ENCODE measurements at regions not wholly inside any gene's neighbourhood (a gene's known extent, or its start where the extent isn't known, plus 50 kb on each side); places are given as distances from the start of the nearest gene placed in this dataset.

DNA sequence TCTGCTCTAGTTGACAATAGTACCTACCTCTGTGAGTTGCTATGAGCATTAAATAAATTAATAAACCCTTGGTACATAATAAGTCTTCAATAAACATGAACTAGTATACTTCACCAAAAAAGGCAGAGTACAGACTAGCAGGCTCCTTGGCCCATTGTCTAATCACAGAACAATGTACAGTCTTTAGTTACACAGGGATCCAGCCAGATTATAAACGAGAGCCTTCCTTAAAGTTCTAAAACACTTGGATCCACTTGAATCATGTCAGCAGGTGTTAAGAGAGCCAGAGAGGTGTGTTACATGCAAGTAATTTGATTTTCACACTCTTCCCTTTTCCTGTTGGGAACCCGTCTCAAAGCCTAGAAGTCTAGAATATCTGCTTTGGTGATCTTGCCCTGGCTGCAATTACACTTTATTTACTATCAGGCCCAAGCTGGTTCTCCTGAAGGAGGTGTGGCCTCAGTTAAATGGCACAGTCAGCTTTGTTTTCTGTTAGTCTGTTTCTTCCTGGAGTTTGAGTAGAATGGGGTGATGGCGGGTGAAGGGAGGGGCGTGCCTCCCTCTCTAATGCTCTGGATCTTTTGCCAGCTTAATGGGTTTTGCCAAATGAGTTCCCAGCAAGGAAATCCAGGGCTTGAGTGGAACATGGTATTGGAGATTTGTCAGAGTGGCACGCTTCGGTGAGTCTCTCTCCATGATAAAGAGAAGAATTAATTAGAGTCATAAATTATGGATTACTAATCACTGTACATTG lies 570.9 kb upstream of the CAMK1G start:
- no peak for DNase-seq (ENCODE audit: low read depth in 2 of 2)

DNA sequence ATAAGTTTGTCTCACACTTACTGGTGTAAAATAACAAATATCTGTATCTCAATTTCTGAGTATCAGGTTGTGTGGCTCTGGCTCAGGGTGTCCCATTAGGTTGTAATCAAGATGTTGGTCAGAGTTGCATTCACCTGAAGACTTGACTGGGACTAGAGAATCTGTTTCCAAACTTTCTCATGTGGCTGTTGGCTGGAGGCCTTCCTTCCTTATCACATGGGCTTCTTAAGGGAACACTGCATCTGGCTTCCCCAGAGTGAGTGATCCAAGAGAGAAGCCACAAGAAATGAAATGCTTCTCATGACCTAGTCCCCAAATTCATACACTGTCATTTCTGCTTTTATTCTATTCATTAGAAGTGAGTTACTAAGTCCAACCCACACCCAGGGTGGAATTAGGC lies 568.4 kb upstream of the CAMK1G start:
- DNase-seq (ENCODE audit: low read depth in 2 of 2), result no peak

DNA sequence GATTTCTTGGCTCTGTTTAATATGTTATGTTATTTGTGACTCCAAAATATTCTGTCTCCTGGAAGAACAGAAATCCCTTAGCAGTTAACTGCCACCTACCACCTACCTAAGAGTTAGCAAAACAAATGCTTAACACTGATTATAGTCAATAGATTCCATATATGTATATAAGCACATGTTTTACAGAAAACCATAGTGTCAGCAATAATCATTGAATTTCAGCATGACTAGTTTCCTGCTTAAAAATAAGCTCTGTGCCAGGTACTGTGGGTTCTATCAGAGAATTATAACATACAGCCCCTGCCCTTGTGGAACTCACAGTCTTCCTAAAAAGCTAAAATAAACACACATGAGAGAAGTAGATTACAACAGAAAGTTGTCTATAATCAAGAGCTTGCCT lies 561.9 kb upstream of the CAMK1G start:
- no peak for DNase-seq (ENCODE audit: low read depth in 2 of 2)

DNA sequence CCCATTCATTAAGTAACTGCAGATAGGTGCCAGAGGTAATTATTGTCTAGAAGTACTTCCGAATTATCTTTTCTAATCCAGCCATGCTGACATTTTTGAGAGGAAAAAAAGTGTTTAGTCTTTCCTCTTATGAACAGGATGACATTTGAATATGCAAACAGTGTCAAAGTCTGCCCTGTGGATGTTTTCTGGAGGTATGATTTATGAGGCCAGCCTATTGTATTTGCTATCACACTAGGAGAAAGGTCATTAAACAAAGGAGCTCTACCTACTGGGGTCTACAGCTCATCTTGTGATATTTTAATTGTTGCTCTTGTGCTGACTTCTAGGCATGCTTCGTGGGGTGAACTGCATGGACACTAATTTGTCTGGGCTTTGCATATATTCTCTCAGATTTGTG lies 559.7 kb upstream of the CAMK1G start:
- no peak for DNase-seq (ENCODE audit: low read depth in 2 of 2)

DNA sequence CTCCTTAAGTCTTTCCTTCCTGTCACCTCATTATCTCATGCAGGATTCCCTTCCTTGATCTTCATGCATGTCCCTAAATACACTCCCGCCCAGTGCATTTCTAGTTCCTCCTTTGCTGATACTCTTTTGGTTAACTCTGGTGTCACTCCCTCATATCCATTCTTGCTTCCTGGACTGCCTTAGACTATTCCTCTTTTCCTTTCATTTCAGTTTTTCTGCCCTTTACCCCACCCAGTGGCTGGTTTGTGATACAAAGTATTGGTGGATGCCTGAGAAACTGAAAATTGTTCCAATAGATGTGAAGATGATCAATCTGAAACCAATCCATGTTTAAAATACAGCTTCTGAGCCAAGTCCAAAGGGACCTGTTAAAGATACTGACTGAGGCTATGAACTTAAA lies 553.8 kb upstream of the CAMK1G start:
- DNase-seq (ENCODE audit: low read depth in 2 of 2), result no peak

DNA sequence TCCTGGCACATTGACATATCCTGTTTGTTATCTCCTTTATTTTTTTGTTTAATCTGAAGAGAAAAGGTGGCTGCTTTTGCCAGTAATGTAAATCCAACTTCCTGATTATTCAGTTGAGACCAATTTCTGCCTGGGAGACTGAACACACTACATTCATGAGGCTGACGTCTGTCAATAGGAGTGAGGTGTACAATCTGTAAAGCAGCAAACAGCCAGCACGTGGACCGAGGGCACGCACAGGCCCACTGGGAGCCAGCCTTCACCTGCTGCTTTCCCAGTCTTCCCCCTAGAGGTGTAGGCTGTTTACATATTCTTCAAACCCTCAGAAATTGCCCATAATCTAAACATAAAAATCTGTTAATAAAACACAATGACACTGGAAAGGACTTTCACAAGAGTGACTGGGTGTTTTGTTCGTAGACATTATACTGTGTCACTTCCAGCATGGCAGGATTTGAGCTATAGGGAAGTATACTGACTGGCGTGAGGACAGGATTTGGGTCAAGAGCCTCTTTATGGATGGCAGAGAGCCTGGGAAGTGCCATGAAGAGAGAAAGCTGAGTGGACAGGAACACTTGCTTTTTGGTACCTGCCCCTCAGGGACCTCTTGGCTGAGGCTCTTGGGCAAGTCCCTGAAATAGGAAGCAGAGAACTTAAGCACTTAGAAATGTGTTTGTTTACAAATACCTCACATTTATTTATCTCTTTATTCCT lies 552.9 kb upstream of the CAMK1G start:
- no peak for DNase-seq (ENCODE audit: low read depth in 2 of 2)

DNA sequence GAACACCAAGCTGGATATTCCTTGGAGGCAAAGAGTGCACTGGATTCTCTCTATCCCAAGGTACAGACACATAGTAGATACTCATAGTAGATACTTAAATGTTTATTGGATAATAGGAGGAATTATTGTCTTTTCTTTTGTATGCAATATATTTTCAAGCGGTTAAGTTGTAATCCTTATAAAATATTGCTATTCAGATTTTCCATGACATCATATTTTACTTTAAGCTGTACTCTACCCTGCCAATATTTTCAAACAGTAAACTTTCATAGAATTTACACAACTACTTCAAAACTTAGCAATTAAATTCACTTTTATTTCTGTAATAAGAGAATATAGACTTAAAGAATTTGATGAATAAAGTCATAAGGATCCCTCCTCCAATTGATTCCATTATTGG lies 546.5 kb upstream of the CAMK1G start:
- no peak for DNase-seq (ENCODE audit: low read depth in 2 of 2)

DNA sequence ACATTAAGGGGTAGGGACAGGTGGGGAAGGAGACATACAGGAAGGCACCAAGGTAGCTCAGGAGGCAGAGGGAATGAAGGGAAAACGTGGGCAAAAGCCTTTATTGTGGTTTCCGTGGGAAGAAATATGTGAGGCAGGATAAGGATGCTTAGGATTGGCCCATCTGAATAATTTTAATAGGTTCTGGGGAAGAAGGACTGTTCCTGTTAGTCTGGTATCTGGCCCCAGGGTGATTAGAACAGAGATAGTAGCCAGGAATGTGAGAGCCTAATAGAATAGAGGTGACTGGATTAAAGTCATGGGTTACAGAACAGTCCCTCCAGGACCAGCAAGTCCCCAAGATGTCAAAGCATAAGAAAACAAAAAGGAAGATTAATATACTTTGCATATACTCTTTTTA lies 545.2 kb upstream of the CAMK1G start:
- no peak for DNase-seq (ENCODE audit: low read depth in 2 of 2)

DNA sequence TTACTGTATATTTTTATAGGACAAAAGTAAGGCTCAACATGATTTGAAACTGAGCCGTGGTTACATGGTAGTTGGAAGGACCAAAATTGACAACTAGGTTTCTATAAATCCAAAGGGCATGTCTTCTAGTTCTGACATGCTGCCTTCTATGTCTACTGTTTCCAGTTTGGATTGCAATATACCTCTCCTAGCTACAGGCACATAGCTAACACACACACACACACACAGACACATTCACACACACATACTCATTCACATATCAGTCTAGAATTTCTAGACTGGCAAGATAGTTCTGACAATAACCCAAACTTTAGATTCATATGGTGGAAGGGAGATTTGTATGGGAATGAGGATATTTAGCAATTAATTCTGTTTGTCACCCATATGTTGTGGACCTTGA lies 544.8 kb upstream of the CAMK1G start:
- DNase-seq (ENCODE audit: low read depth in 2 of 2), result no peak

DNA sequence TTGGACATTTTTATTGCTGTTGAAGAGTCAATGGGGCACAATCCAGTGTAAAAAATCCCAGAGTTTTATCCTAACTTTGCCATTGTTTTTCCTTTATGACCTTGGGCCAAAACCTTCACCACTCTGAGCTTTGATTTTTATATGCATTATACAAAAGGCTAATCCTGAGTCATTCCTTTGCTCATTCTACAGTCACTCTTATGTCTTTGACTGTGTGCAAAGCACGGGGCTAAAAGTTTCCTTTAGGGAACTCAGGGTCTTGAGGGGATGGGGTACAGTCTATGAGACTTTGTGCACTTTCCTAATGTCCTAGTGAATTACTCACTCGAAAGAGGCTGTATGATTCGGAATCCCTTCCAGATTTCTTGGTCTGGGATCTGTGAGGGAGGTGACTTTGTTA lies 543.2 kb upstream of the CAMK1G start:
- no peak for DNase-seq (ENCODE audit: low read depth in 2 of 2)

DNA sequence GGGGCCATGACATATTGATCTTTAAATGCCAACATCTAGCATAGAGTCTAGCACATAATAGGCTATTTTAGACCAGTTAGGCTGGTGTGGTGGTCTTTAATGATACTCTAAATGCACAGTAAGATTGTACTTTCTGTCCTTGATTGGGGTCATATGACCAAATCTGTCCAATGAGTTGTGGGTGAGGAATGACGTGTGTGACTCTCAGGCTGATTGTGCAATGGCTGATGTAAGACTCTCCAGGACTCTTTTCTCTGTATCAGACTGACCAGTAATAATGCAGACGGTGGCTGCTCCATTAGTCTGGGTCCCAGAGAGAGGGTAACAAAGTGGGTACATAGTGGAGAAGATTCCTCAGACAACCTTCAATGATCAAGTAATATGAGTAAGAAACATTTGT lies 541.6 kb upstream of the CAMK1G start:
- no peak for DNase-seq (ENCODE audit: low read depth in 2 of 2)

DNA sequence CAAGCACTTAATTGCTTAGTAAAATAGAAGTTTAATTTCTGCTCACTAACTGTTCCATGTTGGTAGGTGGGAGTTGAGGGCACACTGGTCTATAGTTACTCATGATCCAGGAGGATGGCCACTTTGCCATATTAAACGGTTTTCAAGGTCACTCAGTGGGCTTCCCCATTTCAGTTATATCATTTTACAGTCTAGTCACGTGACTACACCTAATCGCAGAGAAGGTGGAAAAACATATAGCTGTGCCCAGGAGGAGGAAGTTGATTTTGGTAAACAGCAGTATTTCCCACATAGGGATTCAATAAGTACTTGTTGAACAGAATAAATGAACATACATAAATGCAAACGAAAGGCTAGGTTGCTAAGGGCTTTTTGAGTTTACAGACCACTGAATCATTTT lies 541.1 kb upstream of the CAMK1G start:
- no peak for DNase-seq (ENCODE audit: low read depth in 2 of 2)

DNA sequence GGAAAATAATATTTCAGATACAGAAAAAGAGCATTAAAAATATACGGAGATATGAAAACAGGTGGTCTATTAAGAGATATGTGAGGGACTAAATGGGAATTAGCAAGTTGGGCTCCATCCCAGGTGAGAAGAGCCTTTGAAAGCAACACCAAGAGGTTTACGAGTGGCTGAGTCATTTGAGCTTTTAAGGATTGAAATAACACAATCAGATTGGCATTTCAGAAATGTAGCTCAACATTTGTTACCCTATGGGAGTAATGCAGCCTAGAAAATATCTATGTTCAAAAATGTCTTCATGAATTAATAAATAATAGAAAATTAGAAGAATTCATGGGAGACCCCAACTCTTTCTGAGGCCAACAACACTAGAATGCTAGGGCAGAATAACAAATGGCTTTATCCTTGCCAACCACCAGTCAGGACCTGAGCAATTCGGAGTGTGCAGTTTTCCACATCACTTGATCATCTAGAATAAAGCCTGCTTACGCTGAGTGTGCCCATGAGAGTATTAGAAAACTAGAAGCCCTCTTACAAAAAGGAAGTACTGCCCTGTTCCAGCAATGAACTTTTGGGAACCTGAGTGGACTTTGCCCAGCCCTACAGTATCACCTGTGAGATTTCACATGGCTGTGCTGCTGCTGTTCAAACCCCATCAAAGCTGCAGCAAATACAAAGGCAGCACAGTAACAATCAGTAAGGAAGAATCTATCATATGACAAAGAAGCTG lies 538.0 kb upstream of the CAMK1G start:
- no peak for DNase-seq (ENCODE audit: low read depth in 2 of 2)

DNA sequence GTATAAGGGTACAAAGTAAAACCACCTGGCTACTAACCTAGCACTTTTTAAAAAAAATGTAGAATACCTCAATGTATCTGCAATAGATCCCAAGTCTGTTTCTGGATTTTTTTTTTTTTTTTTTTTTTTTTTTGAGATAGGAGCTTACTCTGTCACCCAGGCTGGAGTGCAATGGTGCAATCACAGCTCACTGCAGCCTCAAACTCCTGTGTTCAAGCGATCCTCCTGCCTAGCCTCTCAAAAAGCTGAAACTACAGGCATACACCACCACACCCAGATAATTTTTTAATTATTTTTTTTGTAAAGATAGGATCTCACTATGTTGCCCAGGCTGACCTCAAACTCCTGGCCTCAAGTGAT lies 537.5 kb upstream of the CAMK1G start:
- DNase-seq (ENCODE audit: low read depth in 2 of 2), result no peak

DNA sequence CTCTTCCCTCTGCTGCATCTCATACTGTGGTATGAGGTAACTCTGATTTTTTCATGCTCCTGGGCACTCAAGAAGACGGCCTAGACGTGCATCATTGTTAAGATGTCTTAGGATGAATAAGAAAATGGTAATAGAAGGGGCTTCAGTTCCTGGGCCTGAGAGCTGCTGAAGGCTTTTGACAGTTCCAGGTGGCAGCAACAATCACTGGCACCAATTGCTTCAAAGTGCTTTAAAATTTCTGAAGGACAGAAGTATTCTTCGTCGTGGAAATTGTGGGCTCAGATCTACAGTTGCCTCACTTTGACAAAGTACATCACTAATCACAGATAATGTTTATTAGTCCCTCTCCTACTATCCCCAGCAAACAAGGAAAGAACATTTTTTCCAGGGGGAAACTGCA lies 536.6 kb upstream of the CAMK1G start:
- DNase-seq (ENCODE audit: low read depth in 2 of 2), result no peak

DNA sequence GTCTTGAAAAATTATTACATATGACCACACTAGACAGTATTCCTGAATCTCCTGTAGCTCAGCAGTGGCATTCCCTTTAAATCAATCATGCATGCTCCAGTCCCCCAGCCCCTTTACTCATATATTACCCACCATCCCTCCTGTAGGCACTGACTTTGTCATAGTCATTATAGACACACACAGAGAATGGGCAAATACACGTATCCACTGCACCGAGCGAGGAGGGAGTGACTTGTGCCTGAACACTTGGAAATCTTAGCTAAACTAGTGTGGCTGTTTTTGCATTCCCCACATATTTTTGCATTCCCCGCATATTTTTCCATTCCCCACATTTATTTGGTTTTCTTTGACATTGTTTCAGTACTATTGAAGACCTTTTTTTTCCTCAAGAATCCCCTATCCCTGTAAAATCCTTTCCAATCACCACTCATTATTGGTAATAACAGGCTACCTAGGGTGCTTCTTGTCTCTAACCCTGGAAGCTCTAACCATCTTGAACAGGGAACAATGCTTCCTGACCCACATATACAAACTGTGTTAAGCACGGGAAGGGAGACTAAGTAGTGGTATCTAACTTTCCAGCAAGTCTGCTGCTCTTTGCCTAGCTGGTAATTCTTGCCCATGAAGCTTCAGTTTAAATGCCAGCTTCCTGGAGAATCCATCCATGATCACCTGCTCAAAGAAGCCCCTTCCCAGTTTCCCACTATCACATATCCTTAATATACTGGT lies 534.4 kb upstream of the CAMK1G start:
- no peak for DNase-seq (ENCODE audit: low read depth in 2 of 2)

DNA sequence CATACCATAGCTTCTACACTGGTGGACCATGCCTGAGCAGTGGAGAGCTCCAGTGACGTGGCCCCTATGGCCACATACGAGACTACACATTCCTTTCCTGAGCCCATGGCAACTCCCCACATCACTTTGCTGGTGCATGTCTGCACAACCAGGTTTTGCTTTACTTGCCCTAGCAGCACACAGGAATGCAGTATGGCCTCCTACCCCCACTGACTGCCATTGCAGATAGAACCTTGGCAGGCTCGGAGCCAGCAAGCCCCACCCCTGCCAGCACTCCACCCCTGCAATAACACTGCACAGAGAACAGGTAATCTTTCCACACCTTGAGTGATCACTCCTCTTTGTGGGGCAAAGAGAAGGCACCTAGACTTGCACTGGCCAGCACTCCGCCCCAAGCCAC lies 531.9 kb upstream of the CAMK1G start:
- no peak for DNase-seq (ENCODE audit: low read depth in 2 of 2)

DNA sequence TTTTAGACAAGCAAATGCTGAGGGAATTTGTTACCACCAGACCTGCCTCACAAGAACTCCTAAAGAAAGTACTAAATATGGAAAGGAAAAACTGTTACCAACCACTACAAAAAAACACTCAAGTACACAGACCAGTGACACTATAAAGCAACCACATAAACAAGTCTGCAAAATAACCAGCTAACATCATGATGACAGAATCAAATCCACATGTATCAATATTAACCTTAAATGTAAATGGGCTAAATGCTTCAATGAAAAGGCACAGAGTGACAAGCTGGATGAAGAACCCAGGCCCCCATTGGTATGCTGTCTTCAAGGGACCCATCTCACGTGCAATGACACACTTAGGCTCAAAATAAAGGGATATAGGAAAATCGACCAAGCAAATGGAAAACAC lies 529.9 kb upstream of the CAMK1G start:
- no peak for DNase-seq (ENCODE audit: low read depth in 2 of 2)

DNA sequence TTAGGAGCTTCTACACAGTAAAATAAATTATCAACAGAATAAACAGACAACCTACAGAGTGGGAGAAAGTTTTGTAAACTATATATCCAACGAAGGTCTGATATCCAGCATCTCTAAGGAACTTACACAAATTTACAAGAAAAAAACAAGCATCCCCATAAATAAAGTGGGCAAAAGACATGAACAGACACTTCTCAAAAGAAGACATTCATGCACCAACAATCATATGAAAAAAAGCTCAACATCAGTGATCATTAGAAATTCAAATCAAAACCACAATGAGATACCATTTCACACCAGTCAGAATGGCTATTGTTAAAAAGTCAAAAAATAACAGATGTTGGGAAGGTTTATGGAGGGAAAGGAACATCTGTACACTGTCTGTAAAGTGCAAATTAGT lies 526.4 kb upstream of the CAMK1G start:
- DNase-seq (ENCODE audit: low read depth in 2 of 2), result no peak

DNA sequence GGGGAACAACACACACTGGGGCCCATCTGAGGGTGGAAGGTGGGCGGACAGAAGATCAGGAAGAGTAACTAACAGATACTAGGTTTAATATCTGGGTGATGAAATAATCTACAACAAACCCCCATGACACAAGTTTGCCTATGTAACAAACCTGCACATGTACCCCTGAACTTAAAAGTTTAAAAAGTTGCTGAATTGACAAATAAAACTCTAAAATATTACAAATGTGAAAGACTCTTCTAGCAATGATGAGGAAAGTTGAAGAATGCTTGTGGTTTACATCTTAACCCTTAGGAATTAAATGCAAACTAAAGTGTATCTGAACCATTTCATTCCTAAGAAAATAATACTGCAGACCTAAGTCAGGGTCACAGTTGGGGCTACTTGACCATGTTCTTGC lies 525.6 kb upstream of the CAMK1G start:
- no peak for DNase-seq (ENCODE audit: low read depth in 2 of 2)

DNA sequence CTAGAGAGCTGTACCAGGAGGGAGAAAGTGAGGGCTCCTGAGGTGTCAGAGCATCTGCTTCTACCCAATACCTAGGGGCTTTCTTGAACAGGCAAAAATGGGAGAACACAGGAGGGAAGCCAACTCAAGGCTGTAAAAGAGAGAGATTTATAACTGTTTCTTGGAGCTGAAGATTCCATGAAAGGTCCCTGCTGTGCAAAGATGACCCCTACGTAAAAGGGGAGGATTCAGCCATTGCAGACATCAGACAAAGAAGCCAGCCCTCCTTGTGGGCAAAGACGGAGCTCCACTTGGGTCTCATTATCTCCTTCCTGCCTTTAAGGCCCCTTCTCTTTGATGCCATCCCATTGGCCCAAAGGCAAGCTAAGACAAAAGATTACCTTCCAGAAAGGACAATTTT lies 524.1 kb upstream of the CAMK1G start:
- DNase-seq (ENCODE audit: low read depth in 2 of 2), result no peak

DNA sequence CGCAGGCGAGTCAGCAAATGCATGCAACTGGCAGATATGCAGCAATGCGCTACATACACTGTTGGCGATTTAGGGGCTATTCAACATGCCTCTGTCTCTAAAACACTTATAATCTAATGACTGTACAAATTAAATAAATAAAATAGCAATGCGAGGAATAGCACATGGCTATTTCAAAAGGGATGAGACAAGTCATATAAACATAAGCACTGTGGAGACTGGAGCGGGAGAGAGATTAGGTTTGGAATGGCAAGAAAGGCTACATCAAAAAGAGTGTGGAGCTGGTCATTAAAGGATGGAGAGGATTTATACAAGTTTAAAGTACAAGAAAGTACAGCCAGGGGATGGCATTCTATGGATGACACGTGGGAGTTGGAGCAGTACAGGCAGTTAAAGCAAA lies 523.5 kb upstream of the CAMK1G start:
- no peak for DNase-seq (ENCODE audit: low read depth in 2 of 2)
